ENCODE measurements at regions not wholly inside any gene's neighbourhood (a gene's known extent, or its start where the extent isn't known, plus 50 kb on each side); places are given as distances from the start of the nearest gene placed in this dataset.
"Not testable (repeated sequence)": the region's sequence is repeated elsewhere in the genome, so short reads cannot be mapped to it uniquely, and the experiment has no call there.

DNA sequence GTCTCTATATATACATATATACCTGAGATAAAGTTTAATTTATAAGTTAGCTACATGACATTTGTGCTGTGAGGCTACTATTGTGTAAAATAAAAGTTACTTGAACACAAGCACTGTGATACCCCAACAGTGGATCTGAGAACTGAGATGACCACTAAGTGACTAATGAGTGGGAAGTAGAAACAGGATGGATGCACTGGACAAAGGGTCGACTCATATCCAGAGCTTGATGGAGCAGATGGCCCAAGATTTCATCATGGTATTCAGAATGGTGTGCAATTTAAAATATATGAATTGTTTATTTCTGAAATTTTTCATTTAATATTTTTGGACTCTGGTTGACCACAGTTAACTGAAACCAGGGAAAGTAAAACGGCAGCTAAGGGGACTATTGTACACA lies 908.6 kb upstream of the MDGA2 start:
- DNase-seq (ENCODE audit: low read depth) = peak; percentile 63

DNA sequence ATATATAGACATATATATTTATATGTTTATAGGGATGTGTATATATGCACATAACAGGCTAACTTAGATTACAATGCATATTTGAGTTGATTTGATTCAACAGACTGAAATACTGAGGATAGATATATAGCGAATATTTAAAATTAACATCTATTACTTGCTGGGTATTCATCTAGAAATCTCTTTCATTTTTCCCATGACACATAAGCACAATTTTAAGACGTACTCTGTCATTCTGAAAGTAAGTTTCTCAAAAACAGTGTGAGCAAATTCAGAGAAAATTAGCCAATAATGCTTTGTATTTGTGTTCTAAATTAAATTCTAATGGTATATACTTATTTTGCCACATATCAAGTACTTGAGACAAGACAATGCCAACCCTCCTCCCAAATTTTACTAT lies 907.5 kb upstream of the MDGA2 start:
- DNase-seq (ENCODE audit: low read depth) = no peak

DNA sequence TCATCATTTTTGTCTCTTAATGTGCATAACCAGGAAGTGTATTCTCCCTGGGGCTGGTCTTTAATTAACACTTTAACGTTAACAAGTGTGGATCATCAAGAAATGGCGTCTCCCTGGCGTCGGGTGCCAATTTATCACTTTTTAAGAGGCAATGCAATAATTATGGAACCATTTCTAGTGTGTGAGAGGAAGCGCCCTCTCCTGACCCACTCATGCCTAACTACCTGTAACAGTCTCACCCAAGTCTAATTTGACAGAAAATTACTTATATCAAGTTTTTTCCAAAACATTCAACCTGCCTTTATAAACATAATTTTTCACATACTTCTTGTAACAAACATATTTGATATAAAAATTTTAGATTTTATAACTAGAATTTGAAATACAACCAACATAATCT lies 905.3 kb upstream of the MDGA2 start:
- no peak for DNase-seq (ENCODE audit: low read depth)

DNA sequence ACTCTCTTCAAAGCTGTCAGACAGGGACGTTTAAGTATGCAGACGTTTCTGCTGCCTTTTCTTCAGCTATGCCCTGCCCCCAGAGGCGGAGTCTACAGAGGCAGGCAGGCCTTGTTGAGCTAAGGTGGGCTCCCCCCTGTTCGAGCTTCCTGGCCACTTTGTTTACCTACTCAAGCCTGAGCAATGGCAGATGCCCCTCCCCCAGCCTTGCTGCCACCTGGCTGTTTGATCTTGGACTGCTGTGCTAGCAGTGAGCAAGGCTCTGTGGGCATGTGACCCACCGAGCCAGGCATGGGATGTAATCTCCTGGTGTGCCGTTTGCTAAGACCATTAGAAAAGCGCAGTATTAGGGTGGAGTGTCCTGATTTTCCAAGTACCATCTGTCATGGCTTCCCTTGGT lies 900.4 kb upstream of the MDGA2 start:
- DNase-seq (ENCODE audit: low read depth) = no peak

DNA sequence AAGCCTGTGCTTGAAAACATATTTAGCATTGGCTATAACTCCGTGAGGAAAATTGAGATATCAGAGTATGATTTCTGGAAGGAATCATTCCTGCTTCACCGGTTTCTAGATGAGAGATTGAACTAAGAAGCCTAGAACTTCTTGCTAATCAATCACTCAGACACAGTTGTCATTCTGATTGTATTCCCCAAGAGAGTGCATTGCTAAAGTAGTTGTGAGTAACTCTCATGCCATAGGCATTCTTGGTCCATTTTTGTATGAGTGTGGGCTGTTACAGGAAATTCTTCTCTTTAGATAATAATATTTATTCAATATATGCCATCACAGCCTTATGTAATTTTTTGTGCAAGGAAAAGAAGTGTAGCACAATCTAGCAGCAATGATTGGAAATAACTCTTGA lies 893.3 kb upstream of the MDGA2 start:
- DNase-seq (ENCODE audit: low read depth) = peak; percentile 38

DNA sequence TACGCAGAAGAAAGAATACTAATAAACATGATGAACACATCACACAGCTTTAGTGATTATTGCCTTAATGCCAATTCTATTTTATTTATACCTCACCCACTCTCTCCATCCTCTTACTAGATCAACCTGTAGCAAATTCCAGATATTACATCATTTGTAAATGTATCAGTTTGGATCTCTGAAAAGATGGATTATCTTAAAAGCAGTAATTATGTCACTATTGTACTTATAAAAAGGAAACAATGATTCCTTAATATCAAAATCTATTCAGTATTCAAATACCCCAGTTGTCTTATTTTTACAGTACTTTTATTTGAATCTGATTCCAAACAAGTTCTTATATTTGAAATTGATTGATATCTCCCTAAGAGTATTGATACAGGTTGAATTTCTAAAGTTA lies 892.8 kb upstream of the MDGA2 start:
- DNase-seq (ENCODE audit: low read depth) = no peak

DNA sequence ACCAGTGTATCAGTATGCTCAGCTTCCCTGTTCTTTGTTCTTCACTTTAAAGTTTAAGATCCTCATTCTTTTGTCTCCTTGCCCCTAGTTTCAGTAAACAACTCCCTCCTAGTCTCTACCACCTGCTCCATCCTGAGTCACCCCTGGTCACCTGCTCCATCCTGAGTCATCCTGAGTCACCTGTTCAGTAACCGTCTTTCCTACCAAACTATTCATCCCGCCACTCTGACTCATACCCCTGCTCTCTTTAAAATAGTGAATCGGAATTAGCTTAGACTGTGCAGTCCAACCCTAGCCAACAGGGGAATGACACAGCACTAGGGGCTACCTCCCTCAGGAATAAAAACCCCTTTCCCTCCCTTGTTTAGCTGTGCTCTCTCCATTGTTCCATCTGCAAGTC lies 888.1 kb upstream of the MDGA2 start:
- no peak for DNase-seq (ENCODE audit: low read depth)

DNA sequence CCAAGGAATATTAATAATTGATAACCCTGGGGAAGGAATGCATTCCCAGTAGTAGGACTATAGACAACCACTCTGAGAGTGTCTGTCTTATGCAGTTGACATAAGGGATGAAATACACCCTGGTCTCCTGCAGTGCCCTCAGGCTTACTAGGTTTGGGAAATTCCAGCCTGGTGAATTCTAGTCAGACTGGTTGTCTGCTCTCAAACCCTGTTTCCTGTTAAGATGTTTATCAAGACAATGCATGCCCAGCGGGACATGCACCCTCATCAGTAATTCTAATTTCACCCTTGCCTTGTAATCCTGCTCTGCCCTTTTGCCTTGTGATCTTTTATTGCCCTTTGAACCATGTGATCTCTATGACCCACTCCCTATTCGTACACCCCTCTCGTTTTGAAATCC lies 886.0 kb upstream of the MDGA2 start:
- DNase-seq (ENCODE audit: low read depth) = not testable (repeated sequence)

DNA sequence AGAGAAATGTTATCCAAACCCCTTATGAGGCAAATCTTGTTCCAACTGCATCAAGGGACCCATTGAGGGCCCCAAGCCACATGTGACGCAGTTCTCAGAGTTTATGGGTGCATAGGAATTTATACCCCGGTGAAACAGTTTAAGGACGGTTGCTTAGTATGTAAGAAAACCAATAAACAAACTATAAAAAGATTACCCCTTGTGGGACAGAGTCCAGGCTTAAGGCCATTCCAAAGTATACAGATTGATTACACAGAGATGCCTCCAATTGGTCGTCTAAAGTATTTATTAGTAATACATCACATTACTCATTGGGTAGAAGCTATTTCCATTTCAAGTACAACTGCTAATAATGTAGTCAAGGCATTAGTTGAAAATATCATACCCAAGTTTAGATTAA lies 885.0 kb upstream of the MDGA2 start:
- no peak for DNase-seq (ENCODE audit: low read depth)

DNA sequence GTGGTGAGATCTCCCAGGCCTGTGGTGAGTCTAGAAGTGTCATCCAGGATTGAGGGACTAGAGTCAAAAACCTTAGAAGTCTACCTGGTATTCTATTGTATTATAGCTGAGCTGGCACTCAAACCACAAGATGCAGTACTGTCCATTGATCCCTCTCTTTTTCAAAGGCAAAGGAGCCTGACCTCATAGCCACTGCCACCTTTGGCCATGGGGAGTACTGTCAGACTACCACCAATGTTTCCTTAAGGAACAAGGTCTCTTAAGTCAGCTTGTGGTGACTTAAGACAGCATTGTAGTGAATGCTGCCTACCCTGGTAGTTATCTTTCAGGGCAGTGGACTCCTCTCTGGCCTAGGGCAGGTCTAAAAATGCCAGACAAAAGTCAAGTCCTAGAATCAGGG lies 878.0 kb upstream of the MDGA2 start:
- DNase-seq (ENCODE audit: low read depth) = no peak

DNA sequence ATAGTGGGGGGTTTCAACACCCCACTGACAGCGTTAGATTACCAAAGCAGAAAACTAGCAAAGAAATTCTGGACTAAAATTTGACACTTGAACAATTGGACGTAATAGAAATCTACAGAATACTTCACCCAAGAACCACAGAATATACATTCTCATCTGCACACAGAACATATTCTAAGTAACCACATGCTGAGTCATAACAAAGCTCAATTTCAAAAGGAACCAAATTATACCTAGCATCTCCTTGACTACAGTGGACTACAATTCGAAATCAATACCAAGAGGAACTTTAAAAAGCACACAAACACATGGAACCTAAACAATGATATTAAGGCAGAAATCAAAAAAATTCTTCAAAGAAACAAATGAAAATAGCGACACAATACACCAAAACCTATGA lies 871.6 kb upstream of the MDGA2 start:
- DNase-seq (ENCODE audit: low read depth) = no peak

DNA sequence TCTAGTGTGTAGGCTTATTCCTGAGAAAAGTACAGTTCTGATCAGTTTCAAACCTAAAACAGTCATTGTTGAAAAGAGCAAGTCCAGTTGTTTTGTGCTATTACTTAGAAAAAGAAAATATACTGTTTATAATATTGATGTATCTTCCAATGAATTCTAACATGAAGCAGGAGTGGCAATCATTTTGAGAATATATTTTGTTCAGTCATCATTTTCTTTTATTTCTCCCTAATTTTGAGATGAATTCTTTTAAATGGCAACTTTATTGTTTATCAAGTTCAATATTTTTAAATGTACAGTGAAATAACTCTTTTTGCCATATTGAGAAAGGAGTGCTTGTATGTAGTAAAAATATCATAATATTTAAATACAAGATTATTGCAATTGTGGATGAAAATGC lies 862.2 kb upstream of the MDGA2 start:
- no peak for DNase-seq (ENCODE audit: low read depth)

DNA sequence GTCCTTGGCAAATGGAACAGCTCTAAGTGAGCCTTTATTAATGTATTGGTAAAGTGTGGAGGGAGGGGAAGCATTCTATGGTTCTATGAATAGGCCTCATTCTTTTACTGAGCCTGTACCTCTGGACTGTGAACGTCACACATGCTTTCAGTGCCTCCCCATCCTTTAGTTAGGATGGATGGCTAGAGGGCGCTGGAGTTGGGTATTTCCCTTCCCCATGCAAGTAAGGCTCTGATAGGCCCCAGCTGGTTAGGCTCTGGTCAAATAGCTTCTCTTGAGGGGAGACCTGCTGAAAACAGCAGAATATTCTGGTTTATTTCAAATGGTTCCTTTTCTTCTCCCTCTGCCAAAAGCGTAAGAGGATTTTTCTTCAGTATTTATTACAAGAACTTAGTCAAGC lies 860.9 kb upstream of the MDGA2 start:
- DNase-seq (ENCODE audit: low read depth) = no peak

DNA sequence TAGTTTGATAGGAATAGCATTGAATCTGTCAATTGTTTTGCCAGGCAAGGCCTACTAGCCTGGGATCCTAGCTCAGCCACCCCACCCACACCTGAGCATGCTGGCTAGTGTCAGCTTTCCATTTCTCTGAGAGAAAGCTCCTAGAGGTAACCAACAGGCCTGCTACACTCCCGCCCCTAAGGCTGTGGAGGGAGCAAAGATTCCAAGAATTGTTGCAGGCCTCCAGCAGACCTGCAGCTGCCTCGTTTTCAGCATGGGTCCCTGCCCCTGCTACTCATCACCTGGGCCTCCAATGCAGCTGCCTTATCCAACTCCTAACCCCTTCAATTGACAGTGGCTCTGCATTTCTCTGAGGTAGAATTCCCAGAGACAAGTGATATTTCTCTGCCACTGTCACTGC lies 852.4 kb upstream of the MDGA2 start:
- no peak for DNase-seq (ENCODE audit: low read depth)

DNA sequence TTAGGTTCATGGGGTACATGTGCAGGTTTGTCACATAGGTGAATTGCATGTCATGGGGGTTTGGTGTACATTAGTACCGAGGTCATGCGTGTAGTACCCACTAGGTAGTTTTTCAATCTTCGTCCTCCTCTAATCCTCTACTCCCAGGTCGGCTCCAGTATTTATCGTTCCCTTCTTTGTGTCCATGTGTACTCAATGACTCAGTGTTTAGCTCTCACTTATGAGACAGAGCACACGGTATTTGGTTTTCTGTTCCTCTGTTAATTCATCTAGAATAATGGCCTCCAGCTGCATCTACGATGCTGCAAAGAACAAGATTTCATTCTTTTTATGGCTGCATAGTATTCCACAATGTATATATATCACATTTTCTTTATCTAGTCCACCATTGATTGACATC lies 850.9 kb upstream of the MDGA2 start:
- no peak for DNase-seq (ENCODE audit: low read depth)

DNA sequence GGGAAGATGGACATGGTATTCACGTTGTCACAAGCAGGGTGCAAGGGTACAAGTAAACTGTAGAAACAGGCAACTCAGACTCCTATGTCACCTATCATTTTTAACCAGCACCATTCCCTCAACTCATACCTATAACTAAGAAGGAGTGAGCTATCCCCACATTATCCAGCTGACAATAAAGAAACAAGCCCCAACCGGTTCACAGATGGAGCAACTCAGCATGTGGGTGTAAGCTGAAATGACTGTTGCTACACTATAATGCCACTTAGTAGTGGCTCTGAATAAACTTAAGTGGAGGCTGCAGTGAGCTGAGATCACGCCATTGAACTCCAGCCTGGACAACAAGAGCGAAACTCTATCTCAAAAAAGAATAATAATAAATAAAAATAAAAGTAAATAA lies 829.5 kb upstream of the MDGA2 start:
- DNase-seq (ENCODE audit: low read depth) = no peak

DNA sequence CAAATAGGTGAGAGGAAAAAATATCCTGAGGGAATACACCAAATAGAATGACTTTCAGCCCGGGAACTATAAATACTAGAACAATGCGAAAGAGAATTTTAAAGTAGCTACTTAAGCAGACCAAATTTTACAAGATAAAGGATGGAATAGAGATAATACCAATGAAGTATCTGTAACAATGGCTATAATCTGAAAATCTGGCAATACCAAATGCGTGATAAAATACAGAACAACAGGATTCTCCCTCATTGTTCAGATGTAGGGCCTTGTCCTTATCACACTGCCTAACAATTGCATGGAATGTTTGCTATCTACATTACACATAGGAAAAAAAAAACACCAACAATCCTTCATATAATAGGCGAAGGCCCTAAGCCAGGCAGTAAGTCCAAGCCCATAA lies 815.4 kb upstream of the MDGA2 start:
- no peak for DNase-seq (ENCODE audit: low read depth)

DNA sequence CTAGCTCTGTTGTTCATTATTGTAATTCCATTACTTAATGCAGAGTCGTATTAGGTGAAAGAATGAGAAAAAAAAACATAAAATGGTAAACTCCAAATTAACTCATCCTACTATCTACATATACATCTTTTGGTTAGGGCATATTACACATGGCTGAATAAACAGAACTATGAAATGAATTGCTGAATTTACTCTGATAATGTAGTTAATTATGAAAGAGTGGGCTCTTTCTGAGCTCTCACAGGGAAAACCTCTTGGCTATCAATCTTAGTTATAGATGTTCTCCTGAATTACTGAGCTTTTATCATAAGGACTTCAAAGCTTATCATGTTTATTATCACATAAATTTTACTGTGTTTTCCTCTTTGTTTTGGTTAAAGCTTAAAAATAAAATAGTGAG lies 798.5 kb upstream of the MDGA2 start:
- DNase-seq (ENCODE audit: low read depth) = no peak

DNA sequence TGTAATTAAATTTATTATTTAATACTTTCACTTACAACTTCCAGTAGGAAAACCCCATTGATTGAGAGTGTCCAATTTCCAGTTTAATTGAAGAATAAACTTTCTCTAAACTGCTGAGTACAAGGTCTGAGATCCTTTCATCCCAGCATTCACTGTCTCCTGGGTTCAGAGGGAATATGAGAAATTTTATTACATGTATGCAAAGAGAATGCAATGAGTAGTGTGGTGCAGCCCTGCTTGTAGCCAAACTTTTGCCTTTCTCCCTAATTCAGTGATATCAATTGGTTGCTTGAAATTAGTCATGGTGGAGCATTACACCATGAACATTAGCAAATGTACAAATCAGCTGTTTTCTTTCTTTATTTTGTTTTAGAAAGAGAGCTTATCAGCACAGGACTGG lies 780.6 kb upstream of the MDGA2 start:
- no peak for DNase-seq (ENCODE audit: low read depth)

DNA sequence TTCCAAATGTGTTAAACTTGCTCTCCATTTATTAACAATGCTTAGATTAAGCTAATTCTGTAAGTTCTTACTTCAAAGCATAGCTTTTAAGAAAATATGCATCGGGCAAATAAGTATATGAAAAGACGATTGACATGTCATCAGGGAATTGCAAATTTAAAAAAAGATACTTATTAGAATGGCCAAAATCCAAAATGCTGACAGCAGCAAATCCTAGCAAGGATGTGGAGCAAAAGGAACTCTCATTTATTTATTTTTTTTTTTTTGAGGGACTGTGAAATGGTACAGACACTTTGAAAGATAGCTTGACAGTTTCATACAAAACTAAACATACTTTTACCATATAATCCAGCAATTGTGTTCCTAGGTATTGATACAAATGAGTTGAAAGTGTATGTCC lies 779.5 kb upstream of the MDGA2 start:
- DNase-seq (ENCODE audit: low read depth) = no peak

DNA sequence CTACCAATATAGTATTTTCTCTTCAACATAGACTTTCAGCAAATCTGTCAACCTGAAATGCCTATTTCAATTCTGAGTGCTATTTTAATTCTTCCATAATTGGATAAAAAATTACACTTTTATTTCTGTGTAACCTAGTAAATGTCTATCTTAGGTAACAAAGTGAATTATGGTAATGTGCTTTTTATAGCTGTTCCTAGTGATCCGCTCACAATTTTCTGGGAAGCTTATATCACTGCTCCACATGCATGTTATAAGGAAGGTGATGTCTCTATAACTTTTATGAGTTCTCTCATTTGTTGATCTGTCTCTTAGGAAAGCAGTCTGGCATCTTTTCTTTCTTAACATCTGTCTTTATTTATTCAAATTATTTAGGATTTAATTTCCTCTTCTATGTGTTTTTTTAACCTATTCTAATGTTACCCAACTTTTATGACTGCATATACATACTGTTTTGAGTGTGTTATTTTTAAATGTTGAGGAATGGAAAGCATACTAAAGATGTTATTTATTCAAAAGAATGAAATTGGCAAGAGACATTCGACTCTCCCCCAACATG lies 777.1 kb upstream of the MDGA2 start:
- no peak for DNase-seq (ENCODE audit: low read depth)

DNA sequence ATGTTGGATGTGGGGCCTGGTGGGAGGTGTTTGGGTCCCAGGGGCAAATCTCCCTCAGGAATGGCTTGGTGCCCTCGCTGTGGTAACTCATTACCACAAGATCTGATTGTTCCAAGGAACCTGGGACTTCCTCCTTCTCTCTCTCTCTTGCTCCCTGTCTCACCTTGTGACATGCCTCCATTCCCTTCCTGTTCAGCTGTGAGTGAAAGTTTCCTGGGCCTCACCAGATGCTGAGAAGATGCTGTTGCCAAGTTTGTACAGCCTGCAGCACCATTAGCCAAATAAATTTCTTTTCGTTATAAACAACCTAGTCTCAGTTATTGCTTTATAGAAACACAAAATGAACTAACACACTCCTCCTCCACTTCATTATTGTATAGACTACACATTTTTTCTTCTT lies 759.8 kb upstream of the MDGA2 start:
- DNase-seq (ENCODE audit: low read depth) = no peak

DNA sequence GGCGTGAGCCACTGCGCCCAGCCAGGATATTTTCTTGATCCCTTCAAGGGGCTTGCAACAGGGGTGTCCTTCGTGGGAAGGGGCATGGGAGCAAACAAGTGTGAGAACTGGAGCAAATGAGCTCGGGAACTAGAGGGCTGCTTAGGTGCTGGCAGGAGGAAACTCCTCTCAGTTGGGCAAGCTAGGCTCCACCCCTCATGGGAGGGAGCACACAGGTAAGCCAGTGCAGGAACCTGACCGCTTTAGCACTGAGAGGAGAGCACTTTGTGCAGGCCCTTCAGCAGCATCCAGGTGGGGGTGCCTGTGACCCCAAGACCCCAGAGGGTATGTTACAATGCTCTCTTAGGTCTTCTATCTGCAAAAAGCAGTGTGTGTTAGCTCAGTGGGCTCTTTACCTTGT lies 755.4 kb upstream of the MDGA2 start:
- no peak for DNase-seq (ENCODE audit: low read depth)

DNA sequence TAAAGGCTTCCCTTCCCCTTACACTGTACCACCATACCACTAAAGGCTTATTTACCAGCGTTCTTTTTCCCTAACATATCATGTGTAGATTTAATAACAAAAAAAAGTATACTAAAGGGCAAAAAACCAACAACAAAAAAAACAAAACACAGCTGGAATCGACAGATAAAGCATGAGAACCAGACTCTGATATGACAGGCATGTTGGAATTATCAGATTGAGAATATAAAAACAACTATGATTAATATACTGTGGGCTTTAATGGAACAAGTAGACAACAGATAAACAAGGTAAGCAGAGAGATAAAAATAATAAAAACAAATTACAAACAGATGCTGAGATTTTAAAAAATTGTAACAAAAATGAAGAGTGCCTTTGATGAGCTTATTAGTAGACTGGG lies 754.1 kb upstream of the MDGA2 start:
- no peak for DNase-seq (ENCODE audit: low read depth)

All from HS-5 (cell line).